ENCODE measurements at regions not wholly inside any gene's neighbourhood (a gene's known extent, or its start where the extent isn't known, plus 50 kb on each side); places are given as distances from the start of the nearest gene placed in this dataset.

GRCh38 chr18:56066524-56067213, 478.7 kb upstream of the TCF4 start:
- DNase-seq = no peak

- DNase-seq = no peak
Measured at GRCh38 chr18:56065086-56065485, 477.1 kb upstream of the TCF4 start.

- no peak for DNase-seq
Measured at GRCh38 chr18:56062931-56063330, 474.9 kb upstream of the TCF4 start.

GRCh38 chr18:56060967-56061541, 473.1 kb upstream of the TCF4 start:
- DNase-seq = no peak

GRCh38 chr18:56052202-56052601, 464.2 kb upstream of the TCF4 start:
- no peak for DNase-seq

- no peak for DNase-seq
Measured at GRCh38 chr18:56044239-56044638, 456.2 kb upstream of the TCF4 start.

- DNase-seq = no peak
Measured at GRCh38 chr18:56043641-56044061, 455.7 kb upstream of the TCF4 start.

GRCh38 chr18:56042915-56043536, 455.0 kb upstream of the TCF4 start:
- DNase-seq = no peak

GRCh38 chr18:56038171-56039030, 450.4 kb upstream of the TCF4 start:
- no peak for DNase-seq

GRCh38 chr18:56036741-56037140, 448.7 kb upstream of the TCF4 start:
- DNase-seq = no peak

GRCh38 chr18:56035546-56035945, 447.6 kb upstream of the TCF4 start:
- DNase-seq = no peak

- no peak for DNase-seq
Measured at GRCh38 chr18:56034949-56035348, 447.0 kb upstream of the TCF4 start.

GRCh38 chr18:56030060-56030459, 442.1 kb upstream of the TCF4 start:
- no peak for DNase-seq

GRCh38 chr18:56028514-56028913, 440.5 kb upstream of the TCF4 start:
- no peak for DNase-seq

- DNase-seq = no peak
Measured at GRCh38 chr18:56026509-56026908, 438.5 kb upstream of the TCF4 start.

- no peak for DNase-seq
Measured at GRCh38 chr18:56021809-56022195, 433.8 kb upstream of the TCF4 start.

- no peak for DNase-seq
Measured at GRCh38 chr18:56021136-56021808, 433.3 kb upstream of the TCF4 start.

GRCh38 chr18:56019908-56020307, 431.9 kb upstream of the TCF4 start:
- no peak for DNase-seq

GRCh38 chr18:56019156-56019555, 431.2 kb upstream of the TCF4 start:
- no peak for DNase-seq

GRCh38 chr18:56009411-56009810, 421.4 kb upstream of the TCF4 start:
- no peak for DNase-seq

GRCh38 chr18:56003720-56004088, 415.7 kb upstream of the TCF4 start:
- no peak for DNase-seq

GRCh38 chr18:56003009-56003719, 415.2 kb upstream of the TCF4 start:
- DNase-seq = no peak
